B cell (primary cell): ENCODE measurements at regions not wholly inside any gene's neighbourhood (a gene's known extent, or its start where the extent isn't known, plus 50 kb on each side); places are given as distances from the start of the nearest gene placed in this dataset.

Source experiments
- ATAC-seq: fragments of 200-7000 bp; cut with Tn5 transposase; one replicate; pipeline ENCODE4 v1.10.0; 2021; ENCODE audit warnings: low read depth, mild to moderate bottlenecking, moderate number of reproducible peaks, moderate library complexity
- CTCF ChIA-PET: fragments of 350-600 bp; sonication (Branson Sonifier 250); formaldehyde crosslinking; loops from one replicate; lab custom pipeline; 2021; ENCODE audit warnings: antibody characterized with exemption, inconsistent platforms; lab: Charles Lee
- POLR2A ChIA-PET: fragments of 350-600 bp; sonication (Branson Sonifier 250); formaldehyde crosslinking; loops from one replicate; lab custom pipeline; 2021; ENCODE audit warnings: antibody characterized with exemption; lab: Charles Lee
- DNase-seq: peaks from one replicate; pipeline ENCODE4 v3.0.0; 2013
- H2AFZ ChIP-seq: 2 replicates; pipeline ENCODE4 v1.6.1; 2012; ENCODE audit warnings: mild to moderate bottlenecking, low read depth, low read length; ENCODE audit not compliant: insufficient read depth, poor library complexity, severe bottlenecking
- H3K27ac ChIP-seq, 2 donors: 1 replicate in 1 of 2; 2 replicates in 1 of 2; pipeline ENCODE4 v1.5.1; 2012 to 2013; ENCODE audit warnings: low read length in 2 of 2, mild to moderate bottlenecking in 2 of 2, moderate library complexity in 1 of 2
- H3K27me3 ChIP-seq, 4 experiments: fragments of 200-600 bp in 1 of 4; sonication (generic) in 1 of 4; replicated peaks in 1 of 4; 1 replicate in 2 of 4; 2 replicates in 2 of 4; pipeline versions ENCODE4 v1.6.1 to v1.7.0; 2013 to 2016; ENCODE audit warnings: low read length in 3 of 4, mild to moderate bottlenecking in 2 of 4, mixed read lengths in 1 of 4, moderate library complexity in 1 of 4; ENCODE audit not compliant: insufficient read depth in 4 of 4, control insufficient read depth in 3 of 4; ENCODE audit errors: control extremely low read depth in 1 of 4
- H3K36me3 ChIP-seq, 2 experiments: replicated peaks in 1 of 2; 1 replicate in 1 of 2; 2 replicates in 1 of 2; pipeline versions ENCODE4 v1.6.1 to v1.7.1; 2013; ENCODE audit warnings: low read length in 1 of 2; ENCODE audit not compliant: insufficient read depth in 2 of 2, control insufficient read depth in 1 of 2; ENCODE audit errors: control extremely low read depth in 1 of 2, extremely low read depth in 1 of 2
- H3K4me1 ChIP-seq, 2 donors: fragments of 200-600 bp in 1 of 2; sonication (generic) in 1 of 2; 1 replicate in 1 of 2; 2 replicates in 1 of 2; pipeline versions ENCODE4 v1.5.1 to v1.6.1; 2013 to 2017; ENCODE audit warnings: low read length in 2 of 2; ENCODE audit not compliant: control insufficient read depth in 2 of 2, insufficient read depth in 2 of 2
- H3K4me2 ChIP-seq: replicated peaks from 2 replicates; pipeline ENCODE3; 2012; ENCODE audit warnings: mild to moderate bottlenecking, low read depth, low read length; ENCODE audit not compliant: poor library complexity, severe bottlenecking
- H3K4me3 ChIP-seq, 5 experiments: fragments of 200-600 bp in 1 of 5; sonication (generic) in 1 of 5; 1 replicate in 3 of 5; 2 replicates in 2 of 5; pipeline versions ENCODE4 v1.5.1 to v1.7.0; 2011 to 2016; ENCODE audit warnings: low read length in 4 of 5, mild to moderate bottlenecking in 4 of 5, low read depth in 2 of 5, control low read depth in 1 of 5, moderate library complexity in 1 of 5; ENCODE audit not compliant: insufficient read depth in 1 of 5; ENCODE audit errors: control extremely low read depth in 1 of 5, extremely low read depth in 1 of 5
- H3K79me2 ChIP-seq: fragments of 200-600 bp; sonication (generic); one replicate; pipeline ENCODE4 v1.6.0; 2016; ENCODE audit warnings: low read length; ENCODE audit not compliant: control insufficient read depth, insufficient read depth
- H3K9ac ChIP-seq: fragments of 200-600 bp; sonication (generic); 2 replicates; pipeline ENCODE4 v1.6.1; 2017; ENCODE audit warnings: mild to moderate bottlenecking, low read length, moderate library complexity
- H3K9me3 ChIP-seq, 3 donors: one replicate each; pipeline versions ENCODE4 v1.6.1 to v1.7.1; 2013; ENCODE audit warnings: low read length in 2 of 3; ENCODE audit not compliant: control insufficient read depth in 2 of 3, insufficient read depth in 1 of 3; ENCODE audit errors: control extremely low read depth in 1 of 3
- H4K20me1 ChIP-seq: 2 replicates; pipeline ENCODE4 v1.6.0; 2012; ENCODE audit warnings: mild to moderate bottlenecking, low read length; ENCODE audit not compliant: insufficient read depth, control insufficient read depth, poor library complexity, severe bottlenecking
- H3K27ac Mint-ChIP-seq: one replicate; pipeline ENCODE4 v1.8.0; 2021; ENCODE audit warnings: mixed read lengths
- H3K27me3 Mint-ChIP-seq: one replicate; pipeline ENCODE4 v1.8.0; 2021; ENCODE audit warnings: mixed read lengths
- H3K4me1 Mint-ChIP-seq: one replicate; pipeline ENCODE4 v1.8.0; 2021; ENCODE audit warnings: mixed read lengths
- H3K4me3 Mint-ChIP-seq: one replicate; pipeline ENCODE4 v1.8.0; 2021; ENCODE audit warnings: mixed read lengths
- H3K9me3 Mint-ChIP-seq: one replicate; pipeline ENCODE4 v1.8.0; 2022; ENCODE audit warnings: mixed read lengths; ENCODE audit not compliant: insufficient read depth
- EZH2 ChIP-seq: IDR thresholded peaks from 2 replicates; pipeline ENCODE4 v1.6.1; 2012; ENCODE audit warnings: borderline replicate concordance, low read depth, mild to moderate bottlenecking, moderate library complexity, low read length; ENCODE audit not compliant: insufficient read depth, poor library complexity, severe bottlenecking
- WGBS: methylation state at CpG from one replicate; pipeline ENCODE4 v1.1.5; 2013; ENCODE audit warnings: missing lambda C conversion rate; ENCODE audit not compliant: insufficient coverage; 5-methylcytosine and 5-hydroxymethylcytosine counted together
- intact Hi-C: fragments of 100-400 bp; cut with micrococcal nuclease; formaldehyde crosslinking; loops from one replicate; pipeline ENCODE4 v1.10.0; 2022
- TF ChIP-seq, protein P1 (sequence below): fragments of 200-600 bp; IDR thresholded peaks from one replicate; pipeline ENCODE4 v1.8.0; 2022; ENCODE audit warnings: antibody characterized with exemption, mild to moderate bottlenecking

DNA sequence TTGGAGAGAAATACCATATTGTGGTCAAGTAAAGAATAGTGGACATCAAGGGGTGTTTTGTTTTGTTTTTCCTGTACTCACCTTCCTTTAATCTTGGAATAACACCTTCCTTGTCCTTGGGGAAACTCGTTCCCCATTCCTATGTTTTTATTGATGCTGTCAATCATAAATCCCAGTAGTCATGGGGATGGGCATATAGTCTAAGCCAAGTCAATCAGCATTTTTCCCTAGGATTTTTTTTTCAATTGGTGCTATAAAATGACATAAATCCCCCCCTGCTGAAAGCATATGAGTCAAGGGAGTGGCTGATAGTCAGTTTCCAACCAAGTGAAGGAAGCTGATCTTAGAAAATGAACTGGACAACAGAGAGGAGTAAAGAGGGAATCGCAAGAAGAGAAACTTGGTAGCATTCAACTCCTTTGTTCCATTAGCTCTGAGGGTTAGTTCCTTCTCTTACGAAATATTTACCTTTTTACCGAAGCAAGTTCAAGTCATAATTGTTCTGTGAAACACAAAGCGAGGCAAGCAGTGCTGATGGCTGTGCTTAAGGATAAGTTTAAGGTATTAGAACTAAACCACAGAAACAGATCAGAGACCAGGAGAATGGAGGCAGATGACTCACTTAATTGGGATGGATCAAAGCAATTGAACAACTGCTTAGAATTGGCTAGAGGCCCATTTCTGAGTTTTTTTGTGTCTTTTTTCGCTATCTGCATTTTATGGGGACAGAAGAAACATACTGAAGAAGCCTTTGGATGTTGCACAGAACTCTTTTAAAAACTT, 218.6 kb downstream of the SEMA6A start:
- Mint-ChIP-seq H3K27ac (no peak overlapping the region), H3K27me3 (no peaks in the 10 kb centered on the region), H3K9me3 (no peaks in the 10 kb centered on the region), H3K4me3 (no peak overlapping the region), H3K4me1 (peaks cover 30% of the 10 kb centered on the region)
- Histone ChIP-seq H3K4me1 (peaks cover 23 to 26% of the 10 kb centered on the region in 2 donors), H3K27me3 (no peaks in the 10 kb centered on the region), H2AFZ (no peak overlapping the region), H3K79me2 (no peaks in the 10 kb centered on the region), H4K20me1 (no peaks in the 10 kb centered on the region), H3K36me3 (peaks cover 0 to 8% of the 10 kb centered on the region in 2 experiments), H3K9ac (no peak overlapping the region), H3K4me3 (no peak overlapping the region), H3K4me2 (no peak overlapping the region), H3K27ac (no peak overlapping the region), H3K9me3 (peaks cover 0 to 2% (median 0%) of the 10 kb centered on the region in 3 donors)
- intact Hi-C loops = loop anchor here (5.0 kb wide), 1 partner anchor 219 kb away; no protein-coding TSS in a partner anchor
- ChIA-PET POLR2A (no interaction called here), CTCF (no interaction called here)
- no peak for ATAC-seq
- 100% methylated on average over 1 of the region's 6 CpGs for WGBS
- TF ChIP-seq, protein P1, sequence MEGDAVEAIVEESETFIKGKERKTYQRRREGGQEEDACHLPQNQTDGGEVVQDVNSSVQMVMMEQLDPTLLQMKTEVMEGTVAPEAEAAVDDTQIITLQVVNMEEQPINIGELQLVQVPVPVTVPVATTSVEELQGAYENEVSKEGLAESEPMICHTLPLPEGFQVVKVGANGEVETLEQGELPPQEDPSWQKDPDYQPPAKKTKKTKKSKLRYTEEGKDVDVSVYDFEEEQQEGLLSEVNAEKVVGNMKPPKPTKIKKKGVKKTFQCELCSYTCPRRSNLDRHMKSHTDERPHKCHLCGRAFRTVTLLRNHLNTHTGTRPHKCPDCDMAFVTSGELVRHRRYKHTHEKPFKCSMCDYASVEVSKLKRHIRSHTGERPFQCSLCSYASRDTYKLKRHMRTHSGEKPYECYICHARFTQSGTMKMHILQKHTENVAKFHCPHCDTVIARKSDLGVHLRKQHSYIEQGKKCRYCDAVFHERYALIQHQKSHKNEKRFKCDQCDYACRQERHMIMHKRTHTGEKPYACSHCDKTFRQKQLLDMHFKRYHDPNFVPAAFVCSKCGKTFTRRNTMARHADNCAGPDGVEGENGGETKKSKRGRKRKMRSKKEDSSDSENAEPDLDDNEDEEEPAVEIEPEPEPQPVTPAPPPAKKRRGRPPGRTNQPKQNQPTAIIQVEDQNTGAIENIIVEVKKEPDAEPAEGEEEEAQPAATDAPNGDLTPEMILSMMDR = no peak
- TF ChIP-seq EZH2 = no peak
- no peak for DNase-seq

DNA sequence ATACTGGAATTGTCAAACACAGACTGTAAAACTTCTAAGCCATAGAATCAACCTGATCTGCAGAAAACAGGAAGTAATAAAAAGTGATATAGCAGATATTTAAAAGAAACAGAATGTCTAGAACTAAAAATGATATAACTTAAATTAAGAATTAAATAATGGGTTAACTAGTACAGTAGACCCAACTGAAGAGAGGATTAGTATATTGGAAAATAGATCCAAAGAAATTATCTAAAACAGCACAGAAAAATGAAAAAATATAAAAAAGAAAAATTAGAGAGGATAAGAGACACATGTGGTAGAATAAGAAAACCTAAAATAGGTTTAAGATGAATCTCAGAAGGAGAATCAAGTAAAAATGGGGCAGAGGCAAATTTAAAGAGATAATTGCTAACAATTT, 219.9 kb downstream of the SEMA6A start:
- Histone ChIP-seq H3K9me3 (peaks cover 0 to 2% (median 0%) of the 10 kb centered on the region in 3 donors), H3K4me3 (no peak overlapping the region), H3K27ac (no peak overlapping the region), H3K79me2 (no peaks in the 10 kb centered on the region), H3K9ac (no peak overlapping the region), H3K27me3 (no peaks in the 10 kb centered on the region), H3K4me1 (peaks cover 19 to 20% of the 10 kb centered on the region in 2 donors), H3K36me3 (peaks cover 0 to 4% of the 10 kb centered on the region in 2 experiments), H2AFZ (no peak overlapping the region), H4K20me1 (no peaks in the 10 kb centered on the region), H3K4me2 (no peak overlapping the region)
- TF ChIP-seq, protein P1 = no peak
- no peak for TF ChIP-seq EZH2
- no peak for ATAC-seq
- POLR2A ChIA-PET = no interaction called here
- intact Hi-C loops = loop anchor here (5.0 kb wide), 1 partner anchor 217 kb away; no protein-coding TSS in a partner anchor
- DNase-seq = no peak
- CTCF ChIA-PET = no interaction called here
- no peaks in the 10 kb centered on the region for H3K27me3 Mint-ChIP-seq
- no peak overlapping the region for H3K27ac Mint-ChIP-seq
- no peak overlapping the region for H3K4me3 Mint-ChIP-seq
- peaks cover 23% of the 10 kb centered on the region for H3K4me1 Mint-ChIP-seq
- H3K9me3 Mint-ChIP-seq = no peaks in the 10 kb centered on the region
